HEK293 (cell line): ENCODE measurements at regions not wholly inside any gene's neighbourhood (a gene's known extent, or its start where the extent isn't known, plus 50 kb on each side); places are given as distances from the start of the nearest gene placed in this dataset.

Experiments used
- CTCF ChIP-seq: fragments of 450-650 bp; formaldehyde crosslinking; IDR thresholded peaks from 2 replicates; pipeline ENCODE4 v1.5.1; 2016; ENCODE audit warnings: missing biosample characterization, missing genetic modification characterization
- REST ChIP-seq: fragments of 450-650 bp; formaldehyde crosslinking; IDR thresholded peaks from 2 replicates; pipeline ENCODE4 v1.5.1; 2016; ENCODE audit warnings: missing biosample characterization, missing genetic modification characterization
- TCF7L2 ChIP-seq: IDR thresholded peaks from 2 replicates; pipeline ENCODE4 v1.6.1; 2011; ENCODE audit warnings: low read depth, mild to moderate bottlenecking, inconsistent platforms, low read length, moderate library complexity, borderline replicate concordance
- ZBTB17 ChIP-seq: fragments of 450-650 bp; formaldehyde crosslinking; IDR thresholded peaks from 2 replicates; pipeline ENCODE4 v1.5.1; 2016; ENCODE audit warnings: missing biosample characterization, missing genetic modification characterization
- ZFP41 ChIP-seq: fragments of 450-650 bp; formaldehyde crosslinking; IDR thresholded peaks from 2 replicates; pipeline ENCODE4 v1.5.1; 2016; ENCODE audit warnings: missing biosample characterization, missing genetic modification characterization, borderline replicate concordance
- ZNF280D ChIP-seq: fragments of 450-650 bp; formaldehyde crosslinking; IDR thresholded peaks from 2 replicates; pipeline ENCODE4 v1.5.1; 2016; ENCODE audit warnings: missing biosample characterization, missing genetic modification characterization
- ZNF324 ChIP-seq: fragments of 450-650 bp; formaldehyde crosslinking; IDR thresholded peaks from 2 replicates; pipeline ENCODE4 v1.5.1; 2016; ENCODE audit warnings: missing biosample characterization, missing genetic modification characterization
- ZNF692 ChIP-seq: fragments of 450-650 bp; formaldehyde crosslinking; IDR thresholded peaks from 2 replicates; pipeline ENCODE4 v1.5.1; 2016; ENCODE audit warnings: missing biosample characterization, missing genetic modification characterization
- ZNF777 ChIP-seq: fragments of 450-650 bp; formaldehyde crosslinking; IDR thresholded peaks from 2 replicates; pipeline ENCODE4 v1.5.1; 2017; ENCODE audit warnings: missing biosample characterization, missing genetic modification characterization, borderline replicate concordance
- ZNF843 ChIP-seq: fragments of 450-650 bp; formaldehyde crosslinking; IDR thresholded peaks from 2 replicates; pipeline ENCODE4 v1.5.1; 2016; ENCODE audit warnings: missing biosample characterization, missing genetic modification characterization

- no peak for TF ChIP-seq ZNF280D (tag by site-specific recombination)
- TF ChIP-seq CTCF (tag by site-specific recombination), result no peak
- no peak for TF ChIP-seq REST (tag by site-specific recombination)
- TF ChIP-seq TCF7L2, result no peak
- TF ChIP-seq ZNF843 (tag by site-specific recombination), result no peak
- no peak for TF ChIP-seq ZBTB17 (tag by site-specific recombination)
- TF ChIP-seq ZNF692, result no peak
- no peak for TF ChIP-seq ZNF324 (tag by site-specific recombination)
- TF ChIP-seq ZFP41 (tag by site-specific recombination), result no peak
- TF ChIP-seq ZNF777 (tag by site-specific recombination), result no peak
These were observed 80.8 kb upstream of the SEMA6A start for GRCh38 chr5:116655431-116655830.
